ENCODE measurements at regions not wholly inside any gene's neighbourhood (a gene's known extent, or its start where the extent isn't known, plus 50 kb on each side); places are given as distances from the start of the nearest gene placed in this dataset.

DNA sequence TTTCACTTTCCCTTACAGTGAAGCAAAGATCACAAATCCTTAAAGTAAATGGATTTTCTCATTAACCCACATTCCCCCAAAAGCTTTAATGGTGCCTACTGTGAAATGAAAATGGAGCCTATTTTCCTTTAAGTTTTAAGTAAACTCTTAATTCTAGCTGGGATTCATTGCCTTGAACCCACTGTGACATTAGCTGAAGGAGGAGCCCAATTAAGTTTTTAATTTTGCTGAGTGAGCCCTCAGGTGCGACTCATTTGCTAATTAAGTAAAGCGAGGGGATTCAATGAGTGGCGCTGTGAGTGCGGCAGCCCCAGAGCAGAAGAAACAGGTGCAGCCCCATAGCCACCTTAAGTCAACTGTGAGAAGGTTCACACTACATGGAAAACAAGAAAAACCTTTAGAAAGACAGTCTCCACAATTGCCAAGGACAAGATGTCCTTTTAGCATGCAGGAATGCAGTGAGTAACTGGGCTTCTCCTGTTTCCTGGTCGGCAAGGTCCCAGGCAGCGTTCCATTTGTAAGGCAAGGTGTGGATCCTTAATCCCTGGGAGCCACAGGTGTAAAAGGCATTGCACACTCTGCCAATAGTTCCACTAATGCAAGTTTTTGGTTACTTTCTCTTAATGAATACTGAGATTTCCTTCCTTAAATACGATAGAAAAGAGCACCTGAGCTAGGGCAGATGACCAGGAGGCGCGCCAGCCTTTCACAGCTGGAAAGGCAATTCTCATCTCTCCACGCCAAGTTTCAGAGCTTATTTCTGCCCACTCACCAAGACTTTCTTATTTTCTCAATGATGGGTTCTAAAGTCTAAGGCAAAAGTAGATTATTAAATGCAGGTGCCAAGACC, 87.7 kb downstream of the TMEM18 start:
- ATAC-seq (no peak), DNase-seq (no peak)
- Histone ChIP-seq H3K9me3 (no peaks in the 10 kb centered on the region), H3K4me1 (no peaks in the 10 kb centered on the region), H3K36me3 (ENCODE audit: insufficient read depth in 1 of 2, low read depth in 1 of 2) (no peaks in the 10 kb centered on the region), H3K4me3 (no peak overlapping the region), H3K27ac (no peak overlapping the region), H3K27me3 (ENCODE audit: insufficient read depth in 3 of 3, low read length in 2 of 3) (peaks cover 0 to 5% (median 0%) of the 10 kb centered on the region in 3 donors)
- intact Hi-C loops (cut with DNase I) = no loop called here
- WGBS, 3 donors = 70 to 74% (median 71%) methylated on average over 10 of the region's 10 CpGs
- TF ChIP-seq, protein P1, sequence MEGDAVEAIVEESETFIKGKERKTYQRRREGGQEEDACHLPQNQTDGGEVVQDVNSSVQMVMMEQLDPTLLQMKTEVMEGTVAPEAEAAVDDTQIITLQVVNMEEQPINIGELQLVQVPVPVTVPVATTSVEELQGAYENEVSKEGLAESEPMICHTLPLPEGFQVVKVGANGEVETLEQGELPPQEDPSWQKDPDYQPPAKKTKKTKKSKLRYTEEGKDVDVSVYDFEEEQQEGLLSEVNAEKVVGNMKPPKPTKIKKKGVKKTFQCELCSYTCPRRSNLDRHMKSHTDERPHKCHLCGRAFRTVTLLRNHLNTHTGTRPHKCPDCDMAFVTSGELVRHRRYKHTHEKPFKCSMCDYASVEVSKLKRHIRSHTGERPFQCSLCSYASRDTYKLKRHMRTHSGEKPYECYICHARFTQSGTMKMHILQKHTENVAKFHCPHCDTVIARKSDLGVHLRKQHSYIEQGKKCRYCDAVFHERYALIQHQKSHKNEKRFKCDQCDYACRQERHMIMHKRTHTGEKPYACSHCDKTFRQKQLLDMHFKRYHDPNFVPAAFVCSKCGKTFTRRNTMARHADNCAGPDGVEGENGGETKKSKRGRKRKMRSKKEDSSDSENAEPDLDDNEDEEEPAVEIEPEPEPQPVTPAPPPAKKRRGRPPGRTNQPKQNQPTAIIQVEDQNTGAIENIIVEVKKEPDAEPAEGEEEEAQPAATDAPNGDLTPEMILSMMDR (IDR thresholded peaks at IDR 0.05) = no peak

GRCh38 chr2:588074-588645, 89.0 kb downstream of the TMEM18 start:
- Histone ChIP-seq H3K27me3 (ENCODE audit: insufficient read depth in 3 of 3, low read length in 2 of 3) (peaks cover 0 to 5% (median 0%) of the 10 kb centered on the region in 3 donors), H3K9me3 (no peaks in the 10 kb centered on the region), H3K36me3 (ENCODE audit: insufficient read depth in 1 of 2, low read depth in 1 of 2) (no peaks in the 10 kb centered on the region), H3K4me1 (no peaks in the 10 kb centered on the region), H3K4me3 (no peak overlapping the region), H3K27ac (no peak overlapping the region)
- WGBS, 3 donors = 88 to 91% (median 91%) methylated on average over 17 of the region's 17 CpGs
- DNase-seq (no peak), ATAC-seq (no peak)
- intact Hi-C loops (cut with DNase I) = no loop called here
- TF ChIP-seq, protein P1 (IDR thresholded peaks at IDR 0.05) = no peak

- Histone ChIP-seq H3K9me3 (no peaks in the 10 kb centered on the region), H3K36me3 (ENCODE audit: insufficient read depth in 1 of 2, low read depth in 1 of 2) (no peaks in the 10 kb centered on the region), H3K4me3 (no peak overlapping the region), H3K27ac (no peak overlapping the region), H3K27me3 (ENCODE audit: insufficient read depth in 3 of 3, low read length in 2 of 3) (peaks cover 0 to 5% (median 0%) of the 10 kb centered on the region in 3 donors), H3K4me1 (no peaks in the 10 kb centered on the region)
- TF ChIP-seq, protein P1 (IDR thresholded peaks at IDR 0.05) = no peak
- intact Hi-C loops (cut with DNase I) = no loop called here
- DNase-seq (no peak), ATAC-seq (no peak)
- WGBS, 3 donors = 85 to 87% (median 86%) methylated on average over 18 of the region's 18 CpGs
Observed at GRCh38 chr2:587087-587960, 89.9 kb downstream of the TMEM18 start.

DNA sequence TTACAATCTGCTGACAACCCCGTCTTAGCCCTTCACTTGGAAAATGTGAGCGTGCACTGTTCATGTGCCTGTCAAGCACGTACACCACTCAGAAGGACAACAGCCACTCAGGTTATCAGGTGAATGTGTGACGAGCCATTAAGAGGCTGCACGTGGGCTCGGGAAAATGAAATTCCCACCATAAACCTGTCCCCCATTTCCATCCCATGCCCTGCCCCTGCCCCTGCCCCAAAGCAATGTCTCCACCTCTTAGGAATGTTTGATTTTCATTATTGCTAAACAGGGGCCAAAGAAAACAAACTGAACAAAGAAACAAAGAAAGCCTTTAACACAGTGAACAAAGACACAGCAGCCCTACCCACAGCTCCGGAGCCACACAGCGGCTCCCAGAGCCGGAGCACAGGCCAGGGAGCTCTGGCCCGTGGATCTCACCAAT, 90.5 kb downstream of the TMEM18 start:
- TF ChIP-seq, protein P1 (IDR thresholded peaks at IDR 0.05) = no peak
- Histone ChIP-seq H3K27ac (no peak overlapping the region), H3K9me3 (no peaks in the 10 kb centered on the region), H3K4me1 (no peaks in the 10 kb centered on the region), H3K27me3 (ENCODE audit: insufficient read depth in 3 of 3, low read length in 2 of 3) (peaks cover 0 to 5% (median 0%) of the 10 kb centered on the region in 3 donors), H3K4me3 (no peak overlapping the region), H3K36me3 (ENCODE audit: insufficient read depth in 1 of 2, low read depth in 1 of 2) (no peaks in the 10 kb centered on the region)
- intact Hi-C loops (cut with DNase I) = no loop called here
- 73 to 82% (median 80%) methylated on average over 10 of the region's 10 CpGs for WGBS, 3 donors
- ATAC-seq (no peak), DNase-seq (no peak)
